Activated naive CD8-positive, alpha-beta T cell treated with anti-CD3 and anti-CD28 coated beads, Interleukin-2, amount 10 ng/mL, durations not matched to agents 7 days and 5 days (primary cell): ENCODE measurements at regions not wholly inside any gene's neighbourhood (a gene's known extent, or its start where the extent isn't known, plus 50 kb on each side); places are given as distances from the start of the nearest gene placed in this dataset.

Experiments
- ATAC-seq: fragments of 150-1000 bp; cut with Tn5 transposase; one replicate; pipeline ENCODE4 v1.10.0; 2021; ENCODE audit warnings: low read depth, moderate library complexity
- POLR2A ChIA-PET: fragments of 350-600 bp; sonication (Branson Sonifier 250); formaldehyde crosslinking; loops from one replicate; lab custom pipeline; 2021; ENCODE audit warnings: antibody characterized with exemption; lab: Charles Lee
- DNase-seq: peaks from one replicate; pipeline ENCODE4 v3.0.0; 2021
- H3K27ac Mint-ChIP-seq: one replicate; pipeline ENCODE4 v1.8.0; 2022; ENCODE audit warnings: mild to moderate bottlenecking, mixed read lengths
- H3K27me3 Mint-ChIP-seq: one replicate; pipeline ENCODE4 v1.8.0; 2022; ENCODE audit warnings: mild to moderate bottlenecking, moderate library complexity, mixed read lengths
- H3K36me3 Mint-ChIP-seq: one replicate; pipeline ENCODE4 v1.8.0; 2021; ENCODE audit warnings: mild to moderate bottlenecking, mixed read lengths
- H3K4me1 Mint-ChIP-seq: one replicate; pipeline ENCODE4 v1.8.0; 2021; ENCODE audit warnings: mixed read lengths
- H3K4me3 Mint-ChIP-seq: one replicate; pipeline ENCODE4 v1.8.0; 2022; ENCODE audit warnings: mild to moderate bottlenecking, moderate library complexity, mixed read lengths
- H3K9me3 Mint-ChIP-seq: one replicate; pipeline ENCODE4 v1.8.0; 2021; ENCODE audit warnings: mixed read lengths

GRCh38 chr22:48534395-48534958 lies 1293.2 kb downstream of the BRD1 start:
- POLR2A ChIA-PET = no interaction called here
- H3K4me3 Mint-ChIP-seq = no peak overlapping the region
- no peaks in the 10 kb centered on the region for H3K4me1 Mint-ChIP-seq
- no peaks in the 10 kb centered on the region for H3K27me3 Mint-ChIP-seq
- no peaks in the 10 kb centered on the region for H3K36me3 Mint-ChIP-seq
- DNase-seq = no peak
- no peak overlapping the region for H3K27ac Mint-ChIP-seq
- H3K9me3 Mint-ChIP-seq = no peaks in the 10 kb centered on the region
- no peak for ATAC-seq

- Mint-ChIP-seq H3K36me3 (no peaks in the 10 kb centered on the region), H3K4me1 (no peaks in the 10 kb centered on the region), H3K27ac (no peak overlapping the region), H3K27me3 (no peaks in the 10 kb centered on the region), H3K4me3 (no peak overlapping the region), H3K9me3 (no peaks in the 10 kb centered on the region)
- ATAC-seq (no peak), DNase-seq (no peak)
- POLR2A ChIA-PET = no interaction called here
Observed at GRCh38 chr22:48532986-48533385, 1294.7 kb downstream of the BRD1 start.

- Mint-ChIP-seq H3K36me3 (no peaks in the 10 kb centered on the region), H3K27ac (no peak overlapping the region), H3K9me3 (no peaks in the 10 kb centered on the region), H3K27me3 (no peaks in the 10 kb centered on the region), H3K4me3 (no peak overlapping the region), H3K4me1 (no peaks in the 10 kb centered on the region)
- DNase-seq (no peak), ATAC-seq (no peak)
- POLR2A ChIA-PET = no interaction called here
Observed at GRCh38 chr22:48531761-48532435, 1295.8 kb downstream of the BRD1 start.

- DNase-seq (no peak), ATAC-seq (no peak)
- no peak overlapping the region for H3K4me3 Mint-ChIP-seq
- no peaks in the 10 kb centered on the region for H3K27me3 Mint-ChIP-seq
- POLR2A ChIA-PET = no interaction called here
- H3K27ac Mint-ChIP-seq = no peak overlapping the region
- H3K9me3 Mint-ChIP-seq = no peaks in the 10 kb centered on the region
- H3K36me3 Mint-ChIP-seq = no peaks in the 10 kb centered on the region
- H3K4me1 Mint-ChIP-seq = no peaks in the 10 kb centered on the region
Observed at GRCh38 chr22:48531108-48531507, 1296.6 kb downstream of the BRD1 start.

- Mint-ChIP-seq H3K36me3 (no peaks in the 10 kb centered on the region), H3K4me1 (no peaks in the 10 kb centered on the region), H3K9me3 (no peaks in the 10 kb centered on the region), H3K27ac (no peak overlapping the region), H3K4me3 (no peak overlapping the region), H3K27me3 (no peaks in the 10 kb centered on the region)
- POLR2A ChIA-PET = no interaction called here
- ATAC-seq (no peak), DNase-seq (no peak)
Observed at GRCh38 chr22:48530666-48531065, 1297.0 kb downstream of the BRD1 start.

GRCh38 chr22:48528221-48528915 lies 1299.3 kb downstream of the BRD1 start:
- Mint-ChIP-seq H3K4me1 (no peaks in the 10 kb centered on the region), H3K36me3 (no peaks in the 10 kb centered on the region), H3K27me3 (no peaks in the 10 kb centered on the region), H3K9me3 (no peaks in the 10 kb centered on the region), H3K27ac (no peak overlapping the region), H3K4me3 (no peak overlapping the region)
- POLR2A ChIA-PET = no interaction called here
- DNase-seq (no peak), ATAC-seq (no peak)

- Mint-ChIP-seq H3K27ac (no peak overlapping the region), H3K4me1 (no peaks in the 10 kb centered on the region), H3K4me3 (no peak overlapping the region), H3K9me3 (no peaks in the 10 kb centered on the region), H3K36me3 (no peaks in the 10 kb centered on the region), H3K27me3 (no peaks in the 10 kb centered on the region)
- DNase-seq = no peak
- ATAC-seq = no peak
- POLR2A ChIA-PET = no interaction called here
Observed at GRCh38 chr22:48523761-48524160, 1303.9 kb downstream of the BRD1 start.

- no peaks in the 10 kb centered on the region for H3K9me3 Mint-ChIP-seq
- ATAC-seq = no peak
- DNase-seq = no peak
- no peaks in the 10 kb centered on the region for H3K36me3 Mint-ChIP-seq
- H3K27ac Mint-ChIP-seq = no peak overlapping the region
- POLR2A ChIA-PET = no interaction called here
- H3K4me3 Mint-ChIP-seq = no peak overlapping the region
- H3K27me3 Mint-ChIP-seq = no peaks in the 10 kb centered on the region
- no peaks in the 10 kb centered on the region for H3K4me1 Mint-ChIP-seq
Observed at GRCh38 chr22:48523091-48523490, 1304.6 kb downstream of the BRD1 start.

- no peak for ATAC-seq
- Mint-ChIP-seq H3K27me3 (no peaks in the 10 kb centered on the region), H3K9me3 (no peaks in the 10 kb centered on the region), H3K4me1 (no peaks in the 10 kb centered on the region), H3K36me3 (no peaks in the 10 kb centered on the region), H3K27ac (no peak overlapping the region), H3K4me3 (no peak overlapping the region)
- DNase-seq = no peak
- POLR2A ChIA-PET = no interaction called here
Observed at GRCh38 chr22:48522271-48522670, 1305.4 kb downstream of the BRD1 start.

GRCh38 chr22:48520884-48521588 lies 1306.6 kb downstream of the BRD1 start:
- Mint-ChIP-seq H3K4me3 (no peak overlapping the region), H3K27ac (no peak overlapping the region), H3K4me1 (no peaks in the 10 kb centered on the region), H3K9me3 (no peaks in the 10 kb centered on the region), H3K27me3 (no peaks in the 10 kb centered on the region), H3K36me3 (no peaks in the 10 kb centered on the region)
- DNase-seq (no peak), ATAC-seq (no peak)
- POLR2A ChIA-PET = no interaction called here

GRCh38 chr22:48520207-48520606 lies 1307.5 kb downstream of the BRD1 start:
- H3K4me3 Mint-ChIP-seq = no peak overlapping the region
- DNase-seq (no peak), ATAC-seq (no peak)
- no peaks in the 10 kb centered on the region for H3K4me1 Mint-ChIP-seq
- H3K27me3 Mint-ChIP-seq = no peaks in the 10 kb centered on the region
- POLR2A ChIA-PET = no interaction called here
- H3K9me3 Mint-ChIP-seq = no peaks in the 10 kb centered on the region
- no peaks in the 10 kb centered on the region for H3K36me3 Mint-ChIP-seq
- H3K27ac Mint-ChIP-seq = no peak overlapping the region

GRCh38 chr22:48517039-48518030 lies 1310.3 kb downstream of the BRD1 start:
- Mint-ChIP-seq H3K9me3 (no peaks in the 10 kb centered on the region), H3K4me1 (no peaks in the 10 kb centered on the region), H3K4me3 (no peak overlapping the region), H3K36me3 (no peaks in the 10 kb centered on the region), H3K27ac (no peak overlapping the region), H3K27me3 (no peaks in the 10 kb centered on the region)
- ATAC-seq = no peak
- POLR2A ChIA-PET = no interaction called here
- DNase-seq = no peak

- H3K27me3 Mint-ChIP-seq = no peaks in the 10 kb centered on the region
- DNase-seq = no peak
- no peaks in the 10 kb centered on the region for H3K9me3 Mint-ChIP-seq
- no peak overlapping the region for H3K4me3 Mint-ChIP-seq
- ATAC-seq = no peak
- POLR2A ChIA-PET = no interaction called here
- H3K36me3 Mint-ChIP-seq = no peaks in the 10 kb centered on the region
- no peak overlapping the region for H3K27ac Mint-ChIP-seq
- H3K4me1 Mint-ChIP-seq = no peaks in the 10 kb centered on the region
Observed at GRCh38 chr22:48516571-48516970, 1311.1 kb downstream of the BRD1 start.
